Parathyroid adenoma (tissue), 2 donors: ENCODE measurements at regions not wholly inside any gene's neighbourhood (a gene's known extent, or its start where the extent isn't known, plus 50 kb on each side); places are given as distances from the start of the nearest gene placed in this dataset.

Source experiments
- H2AFZ ChIP-seq: fragments of 300-600 bp; sonication (generic); one replicate; pipeline ENCODE4 v1.7.0; 2017; ENCODE audit warnings: antibody characterized with exemption, mild to moderate bottlenecking
- H3K27ac ChIP-seq: fragments of 300-600 bp; sonication (generic); one replicate; pipeline ENCODE4 v1.7.0; 2017
- H3K27me3 ChIP-seq: fragments of 300-600 bp; sonication (generic); one replicate; pipeline ENCODE4 v1.7.0; 2017; ENCODE audit warnings: low read length; ENCODE audit not compliant: control insufficient read depth, insufficient read depth
- H3K36me3 ChIP-seq: fragments of 300-600 bp; sonication (generic); one replicate; pipeline ENCODE4 v1.7.0; 2017; ENCODE audit warnings: low read length; ENCODE audit not compliant: control insufficient read depth, insufficient read depth
- H3K4me1 ChIP-seq: fragments of 300-600 bp; sonication (generic); one replicate; pipeline ENCODE4 v1.7.0; 2017; ENCODE audit warnings: control low read depth
- H3K4me2 ChIP-seq: fragments of 300-600 bp; sonication (generic); one replicate; pipeline ENCODE4 v1.7.0; 2017; ENCODE audit warnings: low read length
- H3K4me3 ChIP-seq: fragments of 300-600 bp; sonication (generic); one replicate; pipeline ENCODE4 v1.7.0; 2017; ENCODE audit warnings: low read depth, low read length
- H3K79me2 ChIP-seq: fragments of 300-600 bp; sonication (generic); one replicate; pipeline ENCODE4 v1.7.0; 2017; ENCODE audit warnings: control low read depth
- H3K9ac ChIP-seq: fragments of 300-600 bp; sonication (generic); one replicate; pipeline ENCODE4 v1.7.0; 2017; ENCODE audit warnings: mild to moderate bottlenecking
- H3K9me3 ChIP-seq: fragments of 300-600 bp; sonication (generic); one replicate; pipeline ENCODE4 v1.7.0; 2017; ENCODE audit warnings: low read length; ENCODE audit not compliant: control insufficient read depth
- CTCF ChIP-seq: fragments of 300-600 bp; sonication (generic); IDR thresholded peaks from one replicate; pipeline ENCODE4 v1.7.0; 2017; ENCODE audit warnings: antibody characterized with exemption, mild to moderate bottlenecking
- donor health status: primary hyperparathyroidism.

- TF ChIP-seq CTCF, result no peak
- Histone ChIP-seq H3K4me3 (no peak overlapping the region), H3K36me3 (no peaks in the 10 kb centered on the region), H3K9me3 (no peaks in the 10 kb centered on the region), H3K27ac (no peak overlapping the region), H2AFZ (no peak overlapping the region), H3K27me3 (peaks cover 3% of the 10 kb centered on the region), H3K4me2 (no peak overlapping the region), H3K9ac (no peak overlapping the region), H3K4me1 (no peaks in the 10 kb centered on the region), H3K79me2 (no peaks in the 10 kb centered on the region)
These were observed 73.9 kb upstream of the SOX4 start for GRCh38 chr6:21519642-21520041.

- H3K79me2 ChIP-seq, result no peaks in the 10 kb centered on the region
- no peaks in the 10 kb centered on the region for H3K4me1 ChIP-seq
- no peaks in the 10 kb centered on the region for H3K36me3 ChIP-seq
- H3K4me3 ChIP-seq, result no peak overlapping the region
- no peak overlapping the region for H2AFZ ChIP-seq
- H3K9ac ChIP-seq, result no peak overlapping the region
- H3K9me3 ChIP-seq, result no peaks in the 10 kb centered on the region
- H3K4me2 ChIP-seq, result no peak overlapping the region
- TF ChIP-seq CTCF, result no peak
- no peak overlapping the region for H3K27ac ChIP-seq
- peaks cover 3% of the 10 kb centered on the region for H3K27me3 ChIP-seq
These were observed 72.3 kb upstream of the SOX4 start for GRCh38 chr6:21521276-21521675.

- TF ChIP-seq CTCF, result no peak
- H2AFZ ChIP-seq, result no peak overlapping the region
- no peaks in the 10 kb centered on the region for H3K9me3 ChIP-seq
- H3K36me3 ChIP-seq, result no peaks in the 10 kb centered on the region
- peaks cover 3% of the 10 kb centered on the region for H3K27me3 ChIP-seq
- no peak overlapping the region for H3K4me2 ChIP-seq
- no peaks in the 10 kb centered on the region for H3K4me1 ChIP-seq
- H3K4me3 ChIP-seq, result no peak overlapping the region
- H3K9ac ChIP-seq, result no peak overlapping the region
- H3K79me2 ChIP-seq, result no peaks in the 10 kb centered on the region
- no peak overlapping the region for H3K27ac ChIP-seq
These were observed 71.3 kb upstream of the SOX4 start for GRCh38 chr6:21522143-21522747.

- Histone ChIP-seq H3K9ac (no peak overlapping the region), H3K4me2 (no peak overlapping the region), H3K27me3 (peaks cover 3% of the 10 kb centered on the region), H2AFZ (no peak overlapping the region), H3K79me2 (no peaks in the 10 kb centered on the region), H3K4me3 (no peak overlapping the region), H3K36me3 (no peaks in the 10 kb centered on the region), H3K9me3 (no peaks in the 10 kb centered on the region), H3K4me1 (no peaks in the 10 kb centered on the region), H3K27ac (no peak overlapping the region)
- no peak for TF ChIP-seq CTCF
These were observed 70.6 kb upstream of the SOX4 start for GRCh38 chr6:21522797-21523456.

- no peaks in the 10 kb centered on the region for H3K9me3 ChIP-seq
- H3K9ac ChIP-seq, result no peak overlapping the region
- no peak for TF ChIP-seq CTCF
- H3K4me1 ChIP-seq, result no peaks in the 10 kb centered on the region
- no peak overlapping the region for H3K27ac ChIP-seq
- H2AFZ ChIP-seq, result no peak overlapping the region
- H3K27me3 ChIP-seq, result peaks cover 3% of the 10 kb centered on the region
- no peak overlapping the region for H3K4me2 ChIP-seq
- H3K79me2 ChIP-seq, result no peaks in the 10 kb centered on the region
- H3K36me3 ChIP-seq, result no peaks in the 10 kb centered on the region
- H3K4me3 ChIP-seq, result no peak overlapping the region
These were observed 69.9 kb upstream of the SOX4 start for GRCh38 chr6:21523652-21524051.
